DND-41 (cell line): ENCODE measurements at regions not wholly inside any gene's neighbourhood (a gene's known extent, or its start where the extent isn't known, plus 50 kb on each side); places are given as distances from the start of the nearest gene placed in this dataset.

Experiments
- CTCF ChIP-seq: IDR thresholded peaks from 2 replicates; pipeline ENCODE4 v1.5.1; 2012; ENCODE audit warnings: borderline replicate concordance, low read length, moderate library complexity, mild to moderate bottlenecking; ENCODE audit not compliant: poor library complexity, severe bottlenecking; ENCODE audit errors: extremely low read depth
- EZH2 ChIP-seq: IDR thresholded peaks from 3 replicates; pipeline ENCODE4 v1.6.1; 2012; ENCODE audit warnings: borderline replicate concordance, low read depth, mild to moderate bottlenecking, moderate library complexity, low read length, inconsistent platforms; ENCODE audit not compliant: severe bottlenecking

GRCh38 chr5:168137265-168137664, 154.2 kb upstream of the WWC1 start:
- TF ChIP-seq EZH2 (no peak), CTCF (no peak)
